T-helper 1 cell treated with Interleukin-12 subunit alpha and Interleukin-12 subunit beta and Interleukin-4 antibody, amounts not matched to agents 30 ng/mL and 1 ng/mL, for 36 hours (primary cell): ENCODE measurements at regions not wholly inside any gene's neighbourhood (a gene's known extent, or its start where the extent isn't known, plus 50 kb on each side); places are given as distances from the start of the nearest gene placed in this dataset.
"Not testable (repeated sequence)": the region's sequence is repeated elsewhere in the genome, so short reads cannot be mapped to it uniquely, and the experiment has no call there.

Source experiments
- intact Hi-C: fragments of 100-400 bp; cut with micrococcal nuclease; formaldehyde crosslinking; loops from one replicate; pipeline ENCODE4 v1.15.1; 2024

DNA sequence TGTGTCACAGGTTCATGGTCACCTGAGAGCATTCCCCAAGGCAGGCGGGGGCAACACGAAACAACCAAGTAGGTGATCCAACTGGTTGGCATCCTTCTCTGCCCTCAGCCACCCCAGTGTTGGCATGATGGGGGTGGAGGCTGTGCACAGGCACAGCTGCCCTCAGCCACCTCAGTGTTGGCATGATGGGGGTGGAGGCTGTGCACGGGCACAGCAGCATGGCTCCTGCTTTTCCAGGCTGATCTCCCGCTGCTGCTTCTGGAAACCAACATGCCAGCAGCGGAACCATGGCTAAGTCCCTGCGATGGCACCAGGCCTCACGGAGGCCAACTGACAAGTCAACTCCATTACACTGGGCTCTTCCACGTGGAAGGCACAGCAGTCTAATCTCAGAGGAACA lies 447.8 kb downstream of the PTPRU start:
- intact Hi-C loops: no loop called here

DNA sequence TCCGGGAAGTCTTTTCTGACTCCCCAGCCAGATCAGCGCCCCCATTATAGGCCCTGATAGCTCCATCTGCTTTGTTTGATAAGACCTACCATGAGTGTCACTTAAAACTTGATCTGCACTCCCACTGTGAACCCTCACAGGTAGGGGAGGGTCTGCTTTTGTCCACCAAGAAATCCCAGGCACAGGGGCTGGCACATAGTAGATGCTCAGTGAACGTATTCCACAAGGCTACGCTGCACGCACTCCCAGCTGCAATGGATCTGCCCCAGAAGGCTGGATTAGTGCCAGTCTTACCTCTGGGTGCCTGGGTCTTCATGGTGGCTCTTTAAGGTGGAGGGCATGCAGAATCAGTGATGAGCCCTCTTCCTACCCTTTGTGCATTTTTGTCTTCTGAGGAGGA lies 447.1 kb downstream of the PTPRU start:
- intact Hi-C loops: no loop called here

DNA sequence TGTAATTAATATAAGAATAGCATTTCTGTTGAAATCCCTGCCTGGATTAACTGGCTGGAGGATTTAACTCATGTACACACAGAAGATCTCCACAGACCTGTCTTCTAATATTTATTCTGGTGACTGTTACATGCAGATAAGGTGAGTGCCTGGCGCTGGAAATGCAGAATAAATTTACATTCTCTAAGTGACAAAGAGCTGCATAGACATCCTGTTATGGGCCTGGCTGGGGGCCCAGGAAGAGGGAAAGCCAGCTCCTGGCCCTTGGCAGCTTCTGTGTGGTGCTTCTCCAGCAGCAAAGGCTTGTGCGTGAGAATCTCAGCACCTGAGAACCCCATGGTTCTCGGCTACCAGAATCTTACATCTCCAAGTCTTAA lies 446.6 kb downstream of the PTPRU start:
- intact Hi-C loops: no loop called here

DNA sequence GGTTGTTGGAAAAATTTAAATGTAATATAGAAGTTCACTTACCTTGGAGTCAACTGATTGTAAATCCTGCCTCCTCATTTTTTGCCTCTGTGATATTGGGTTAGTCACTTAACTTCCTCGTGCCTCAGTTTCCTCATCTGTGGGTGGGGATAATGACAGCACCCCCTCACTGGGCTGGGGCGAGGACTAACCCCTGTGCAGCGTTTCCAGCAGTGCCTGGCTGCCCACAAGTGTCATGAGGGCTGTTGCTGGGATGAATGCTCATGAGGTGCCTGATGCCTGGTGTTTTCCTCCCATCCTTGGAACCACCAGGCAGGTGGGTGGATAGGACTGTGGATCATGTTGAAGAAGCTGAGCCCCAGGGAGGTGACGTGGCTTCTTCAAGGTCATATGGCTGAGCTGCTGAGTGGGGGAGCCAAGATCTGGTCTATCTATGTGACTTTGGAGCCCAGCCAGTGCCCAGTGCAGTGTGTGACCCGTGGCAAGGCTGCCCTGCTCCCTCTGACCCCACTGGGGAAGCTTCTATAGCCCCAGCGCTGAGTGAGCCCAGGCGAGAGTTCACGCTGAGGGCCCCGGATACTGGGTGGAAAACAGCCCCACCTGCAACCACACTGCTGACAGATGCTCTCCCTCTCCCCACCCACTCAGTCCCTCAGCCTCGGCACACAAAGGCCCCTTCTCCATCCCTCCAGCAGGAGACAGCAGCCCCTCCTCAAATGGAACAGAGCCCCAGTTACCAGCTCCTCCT lies 446.0 kb downstream of the PTPRU start:
- intact Hi-C loops: no loop called here

DNA sequence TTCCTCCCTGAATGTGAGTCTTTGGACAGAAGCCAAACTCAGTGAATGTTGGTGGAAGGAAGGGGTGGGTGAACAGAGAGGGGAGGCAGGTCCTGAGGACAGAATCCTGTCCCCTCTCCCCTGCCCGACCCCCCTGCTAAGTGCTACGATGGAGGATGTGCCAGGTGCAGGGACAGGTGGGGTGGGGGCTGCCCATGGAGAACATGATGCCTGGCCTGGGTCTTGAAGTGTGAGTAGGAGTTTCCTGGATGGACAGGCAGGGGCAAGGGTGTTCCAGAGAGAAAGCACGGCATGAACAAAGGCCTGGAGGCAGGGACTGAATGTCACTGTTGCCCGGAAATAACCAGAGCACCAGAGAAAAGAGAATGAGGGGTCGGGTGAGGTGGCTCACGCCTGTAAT lies 445.1 kb downstream of the PTPRU start:
- intact Hi-C loops: not testable (repeated sequence)

DNA sequence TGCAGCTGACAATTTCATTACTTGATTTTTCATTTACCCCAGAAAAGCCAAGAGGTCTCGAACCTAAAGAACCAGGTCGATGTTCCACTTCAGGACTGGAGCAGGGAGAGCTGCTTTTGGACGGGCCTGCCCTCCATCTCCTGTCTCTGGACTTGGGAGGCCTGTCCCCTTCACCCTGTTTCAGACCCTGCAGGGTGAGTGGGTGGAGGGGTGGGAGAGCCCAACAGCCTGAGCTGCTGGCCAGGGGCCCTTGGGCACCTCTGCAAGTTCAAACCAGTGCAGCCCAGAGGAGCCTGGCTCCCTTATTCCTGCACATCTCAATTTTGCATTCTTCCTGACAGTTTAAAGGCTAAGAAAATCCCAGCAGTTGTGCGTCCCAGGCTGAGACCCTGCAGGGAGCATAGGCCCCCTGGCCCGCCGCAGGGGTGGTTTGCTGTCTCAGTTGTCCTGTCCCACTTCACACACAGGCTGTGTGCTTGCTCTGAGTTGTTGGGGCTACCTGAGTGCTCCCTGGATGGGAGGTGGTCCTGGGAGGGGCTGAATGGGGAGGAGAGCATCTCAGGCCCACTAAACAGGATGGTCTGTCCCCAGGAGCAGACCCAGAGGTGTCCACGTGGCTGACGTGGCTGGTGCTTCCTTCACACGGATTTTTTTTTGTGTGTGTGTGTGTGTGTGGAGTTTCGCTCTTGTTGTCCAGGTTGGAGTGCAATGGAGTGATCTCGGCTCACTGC lies 443.7 kb downstream of the PTPRU start:
- intact Hi-C loops: no loop called here

DNA sequence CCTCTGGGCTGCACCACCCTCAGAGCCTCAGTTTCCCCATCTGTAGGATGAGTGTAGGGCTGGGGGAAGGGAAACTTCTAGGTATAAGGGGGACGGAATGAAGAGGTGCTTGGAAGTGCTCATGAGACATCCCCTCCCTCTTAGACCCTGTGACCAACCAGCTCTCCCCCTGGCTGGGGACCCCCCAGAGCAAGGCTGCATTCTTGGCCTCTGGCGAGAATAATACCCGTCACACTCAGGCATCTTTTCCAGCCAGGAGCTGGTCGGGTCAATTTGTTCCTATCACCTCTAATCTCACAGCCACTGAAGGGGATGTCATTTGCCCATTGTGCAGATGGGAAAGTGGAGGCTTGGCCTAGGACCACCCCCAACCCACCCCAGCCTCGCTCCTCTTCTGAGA lies 443.0 kb downstream of the PTPRU start:
- intact Hi-C loops: no loop called here

DNA sequence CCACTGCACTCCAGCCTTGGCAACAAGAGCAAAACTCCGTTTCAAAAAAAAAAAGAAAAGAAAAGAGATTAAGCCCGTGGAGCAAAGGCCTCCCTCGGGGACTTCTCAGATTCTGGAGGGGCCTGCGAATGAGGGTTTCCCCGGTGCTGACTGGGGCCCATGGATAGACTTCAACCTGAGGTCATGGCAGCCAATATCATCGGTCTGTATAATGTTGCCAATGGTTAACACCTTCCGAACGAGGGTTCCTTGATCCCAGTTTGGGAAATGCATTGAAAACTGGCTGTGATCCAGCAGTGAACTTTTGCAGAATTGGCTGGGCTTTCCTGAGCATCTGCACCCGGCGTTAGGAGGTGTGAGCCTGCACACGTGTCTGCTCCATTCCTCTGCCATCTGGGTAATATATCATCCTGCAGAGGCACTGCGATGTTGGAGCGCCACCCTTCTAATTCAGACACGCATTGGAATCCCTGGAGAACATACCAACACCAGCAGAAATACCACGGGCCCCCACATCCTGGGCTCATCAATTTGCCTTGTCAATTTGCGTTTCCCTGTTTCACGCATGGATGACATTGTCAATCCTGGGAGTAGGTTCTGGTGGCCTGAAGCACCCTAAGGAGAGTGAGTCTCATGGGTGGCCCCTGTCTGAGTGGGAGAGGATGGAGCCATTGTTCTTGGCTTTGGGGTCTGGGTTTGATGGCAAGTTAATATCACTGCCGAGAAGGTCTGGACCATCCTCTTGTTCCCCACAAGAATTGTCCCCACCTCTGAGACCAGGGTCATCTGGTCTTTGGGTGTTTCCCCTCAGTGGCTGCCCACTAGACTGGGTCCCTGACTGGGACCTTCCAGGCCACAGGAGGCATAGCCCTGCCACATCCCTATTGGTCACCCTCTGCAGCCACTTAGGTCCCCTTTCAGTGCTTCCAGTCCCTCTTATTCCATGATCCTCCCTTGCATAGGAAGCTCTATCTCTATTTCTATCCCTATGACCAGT lies 441.0 kb downstream of the PTPRU start:
- intact Hi-C loops: no loop called here

DNA sequence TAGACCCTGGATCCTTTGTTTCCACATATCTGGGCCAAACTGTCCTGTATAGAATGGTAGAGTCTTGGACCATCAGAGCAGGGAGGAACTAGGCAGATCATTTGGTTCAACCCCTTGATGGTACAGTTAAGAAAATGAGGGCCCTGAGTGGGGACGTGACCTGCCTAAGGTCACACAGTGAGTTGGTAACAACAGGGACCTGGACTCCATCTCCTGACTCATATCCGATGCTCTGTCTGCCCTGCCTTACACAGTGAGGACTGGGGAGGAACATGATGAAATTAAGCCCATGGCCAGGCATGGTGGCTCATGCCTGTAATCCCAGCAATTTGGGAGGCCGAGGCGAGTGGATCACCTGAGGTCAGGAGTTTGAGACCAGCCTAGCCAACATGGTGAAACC lies 440.2 kb downstream of the PTPRU start:
- intact Hi-C loops: no loop called here

DNA sequence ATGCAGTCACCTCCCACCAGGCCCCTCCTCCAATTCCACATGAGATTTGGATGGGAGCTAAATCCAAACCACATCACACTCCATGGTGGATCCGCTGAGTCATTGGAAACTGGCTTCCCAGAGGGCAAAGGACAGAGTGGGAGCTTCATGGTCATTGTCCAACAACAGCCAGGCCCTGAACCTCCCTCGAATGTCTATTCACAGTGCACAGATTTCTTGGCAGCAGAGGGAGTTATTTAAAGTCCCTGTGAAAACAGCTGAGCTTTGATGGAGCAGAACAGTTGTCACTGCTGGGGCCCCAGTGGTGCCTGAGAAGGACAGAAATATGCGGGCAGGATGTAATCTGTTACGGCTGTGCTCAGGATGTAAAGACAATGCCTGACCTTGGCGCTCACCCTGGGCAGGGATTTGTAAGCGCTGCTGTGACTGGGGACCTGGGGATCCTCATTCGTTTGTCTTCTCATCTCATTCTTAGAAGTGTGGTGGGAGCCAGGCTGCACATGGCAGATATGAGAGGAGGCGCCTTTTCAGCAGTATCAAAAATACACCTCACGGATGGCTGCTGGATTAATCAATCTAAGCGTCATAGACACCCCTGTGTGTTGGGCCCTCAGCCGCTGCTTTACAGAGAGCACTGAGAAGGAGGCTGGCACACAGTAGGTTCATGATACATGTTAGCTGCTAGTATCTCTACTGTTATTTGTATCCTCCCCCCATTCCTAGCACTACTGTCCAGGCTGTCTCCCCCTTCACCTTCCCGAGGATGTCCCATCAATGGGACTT lies 439.4 kb downstream of the PTPRU start:
- intact Hi-C loops: no loop called here

DNA sequence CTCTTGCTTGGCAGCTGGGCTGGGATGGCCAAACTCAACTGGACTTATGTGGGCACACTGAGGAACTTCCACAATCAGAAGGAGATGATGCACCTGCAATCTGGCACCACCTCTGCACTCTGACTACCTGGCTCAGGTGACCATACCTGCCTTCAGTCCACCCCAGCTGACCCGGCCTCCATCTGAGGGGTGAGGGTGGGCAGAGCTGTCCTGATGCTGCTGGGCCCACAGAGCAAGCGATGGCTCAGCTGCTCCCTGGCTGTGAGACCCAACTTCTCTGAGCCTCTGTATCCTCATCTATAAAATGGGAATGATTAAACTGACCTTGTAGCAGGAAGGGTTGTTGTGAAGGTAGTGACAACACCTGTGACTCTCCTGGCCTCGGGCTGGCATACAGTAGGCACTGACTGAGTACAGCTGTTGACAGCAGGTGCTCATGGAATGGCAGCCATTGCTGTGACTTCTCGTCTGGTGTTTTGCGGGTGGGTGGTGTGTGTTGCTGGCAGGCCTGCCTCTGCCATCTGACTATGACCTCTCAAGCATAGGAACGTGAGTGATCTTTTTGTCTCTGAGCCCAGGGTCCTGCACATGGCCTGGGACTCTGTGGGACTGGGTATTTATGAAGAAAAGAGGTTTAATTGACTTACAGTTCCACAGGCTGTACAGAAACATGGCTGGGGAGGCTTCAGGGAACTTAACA lies 438.5 kb downstream of the PTPRU start:
- intact Hi-C loops: no loop called here

DNA sequence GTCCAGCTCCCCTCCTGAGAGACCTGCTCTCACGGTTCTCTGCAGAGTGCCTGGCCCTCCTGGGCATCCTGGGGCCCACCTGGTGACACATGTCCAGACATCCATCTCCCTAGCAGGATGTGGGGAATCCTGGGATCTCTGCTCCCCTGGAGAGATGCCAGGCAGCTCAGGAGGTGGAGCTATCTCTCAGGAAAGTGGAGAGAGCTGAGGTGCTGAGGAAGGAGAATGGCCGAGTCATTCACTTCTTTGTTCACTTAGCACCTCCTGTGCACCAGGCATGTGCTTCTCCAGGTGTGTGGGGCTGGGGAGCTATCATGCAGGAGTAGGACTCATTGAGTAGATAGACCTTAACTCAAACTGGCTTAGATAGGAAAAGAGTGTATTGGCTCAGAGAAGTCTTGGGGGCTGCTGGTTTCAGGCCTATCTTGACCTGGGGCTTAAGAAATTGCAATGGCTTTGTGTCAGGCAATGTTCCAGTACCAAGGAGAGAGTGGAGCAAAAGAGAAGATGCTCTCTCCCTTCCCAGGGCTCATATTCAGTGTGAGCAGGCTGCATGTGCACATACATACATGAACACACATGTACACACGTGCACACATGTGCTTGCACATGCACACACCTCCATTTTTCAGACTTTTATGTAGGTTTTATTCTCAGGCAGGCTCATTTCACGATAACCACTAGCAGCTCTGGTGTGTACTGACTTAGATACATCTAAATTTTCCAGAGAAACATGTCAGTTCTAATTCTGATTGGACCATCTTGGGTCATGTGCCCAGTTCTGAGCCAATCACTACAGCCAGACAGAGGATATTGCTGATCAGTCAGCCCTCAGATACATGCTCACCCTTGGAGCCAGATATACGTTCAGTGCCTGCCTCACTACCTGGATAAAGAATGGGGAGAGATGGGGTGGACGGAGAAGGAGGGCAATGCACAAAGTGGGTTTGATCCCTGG lies 437.6 kb downstream of the PTPRU start:
- intact Hi-C loops: no loop called here

DNA sequence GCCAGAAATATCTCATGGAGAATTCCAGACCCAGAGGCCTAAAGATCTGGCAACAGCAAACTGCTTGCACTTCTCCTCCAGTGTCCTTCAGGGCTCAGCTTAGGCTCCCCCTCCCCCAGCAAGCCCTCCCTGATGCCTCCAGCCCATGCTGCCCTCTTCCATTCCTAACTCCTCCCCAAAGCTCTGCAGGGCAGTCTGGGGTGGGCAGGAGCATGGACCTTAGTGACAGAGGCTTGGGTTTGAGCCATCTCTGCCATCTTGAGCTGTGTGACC lies 436.8 kb downstream of the PTPRU start:
- intact Hi-C loops: no loop called here

DNA sequence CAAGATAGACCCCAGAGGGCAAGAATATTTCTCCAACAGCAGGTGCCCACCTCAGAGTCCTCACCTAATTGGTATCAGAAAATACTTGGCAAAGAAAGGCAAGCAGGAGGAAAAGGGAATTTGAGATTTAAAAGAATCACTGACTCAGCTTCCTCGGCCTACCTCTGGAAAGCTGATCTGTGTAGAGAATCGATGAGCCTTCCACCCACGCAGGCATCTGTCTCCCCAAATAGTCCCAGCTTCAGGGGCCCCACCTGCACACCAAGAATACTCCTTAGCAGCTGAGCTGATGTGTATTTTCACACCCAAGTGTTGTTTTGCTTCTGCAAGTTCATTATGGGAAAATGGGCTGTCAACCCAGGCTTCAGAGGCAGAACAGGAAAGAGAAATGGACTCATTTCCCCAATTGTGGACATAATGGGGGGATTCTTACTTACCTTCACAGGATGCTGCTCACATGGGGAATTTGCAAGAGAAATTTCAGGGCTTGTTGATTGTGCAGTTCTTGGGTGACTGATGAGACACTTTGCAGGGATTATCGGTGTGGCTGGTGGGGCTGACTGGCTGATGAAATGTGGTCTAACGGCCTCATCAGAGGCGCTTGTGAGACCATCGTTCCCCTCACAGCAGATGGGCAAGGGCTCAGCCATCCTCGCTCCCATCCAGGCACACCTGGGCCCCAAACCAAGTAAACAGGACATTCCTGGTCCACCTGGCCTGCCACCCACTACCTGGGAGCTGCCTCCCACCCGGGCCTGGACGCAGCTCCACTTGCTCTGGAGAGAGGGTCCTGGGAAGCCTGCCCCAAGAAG lies 436.3 kb downstream of the PTPRU start:
- intact Hi-C loops: no loop called here

DNA sequence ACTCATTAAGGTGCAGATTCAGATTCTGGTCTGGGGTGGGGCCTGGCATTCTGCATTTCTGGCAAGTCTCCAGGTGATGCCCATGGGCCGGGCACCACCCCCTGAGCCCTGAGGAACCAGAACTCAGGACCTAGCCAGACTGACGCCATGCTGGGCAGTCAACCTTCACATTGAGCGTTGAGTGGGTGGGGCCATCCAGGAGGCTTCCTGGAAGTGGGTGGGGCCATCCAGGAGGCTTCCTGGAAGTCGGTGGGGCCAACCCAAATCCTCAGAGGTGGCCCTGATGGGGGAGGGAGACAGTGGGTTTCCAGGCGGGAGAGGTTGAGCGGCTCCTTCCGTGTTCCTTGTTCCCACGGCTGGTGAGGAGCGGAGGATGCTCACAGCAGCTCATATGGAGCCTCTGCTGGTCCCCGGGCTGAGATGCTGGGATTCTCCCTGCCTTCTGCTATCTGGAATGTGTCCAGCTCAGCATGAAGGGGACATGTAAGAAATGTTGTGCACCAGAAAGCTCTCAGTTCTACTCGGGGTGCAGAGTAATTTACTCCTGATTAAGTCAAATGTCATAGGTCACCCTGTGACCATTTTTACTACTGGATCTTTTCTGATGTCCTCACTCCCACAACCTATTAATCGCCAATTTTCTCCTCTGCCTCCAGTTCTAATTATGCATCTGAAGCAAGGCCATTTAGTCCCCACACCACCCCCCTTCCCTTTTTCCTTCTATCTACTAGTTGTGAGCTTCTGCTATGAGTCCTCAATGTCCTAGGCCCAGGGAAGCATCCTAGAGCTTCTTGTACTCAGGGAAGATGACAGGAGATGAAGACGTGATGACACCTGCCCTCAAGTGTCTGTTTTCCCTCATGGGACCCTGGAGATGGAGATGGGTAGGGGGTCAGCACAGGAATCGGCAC lies 435.4 kb downstream of the PTPRU start:
- intact Hi-C loops: no loop called here

DNA sequence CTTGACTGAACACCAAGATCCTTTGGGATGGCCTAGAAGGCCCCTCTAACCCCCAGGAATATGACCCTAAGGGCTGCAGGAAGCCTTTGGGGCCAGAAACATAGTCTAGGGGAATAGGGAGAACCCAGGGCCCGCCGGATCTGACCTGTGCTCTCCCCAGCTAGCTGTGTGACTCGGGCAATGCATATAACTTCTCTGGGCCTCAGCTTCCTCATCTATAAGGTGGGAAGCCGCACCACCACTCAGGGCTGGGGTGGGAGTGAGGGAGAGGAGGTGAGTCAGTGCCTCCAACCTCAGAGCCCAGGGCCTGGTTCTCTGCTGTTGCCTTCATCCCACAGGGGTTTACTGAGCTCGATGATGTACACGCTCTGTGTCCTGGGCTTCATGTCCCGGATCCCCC lies 434.4 kb downstream of the PTPRU start:
- intact Hi-C loops: no loop called here

DNA sequence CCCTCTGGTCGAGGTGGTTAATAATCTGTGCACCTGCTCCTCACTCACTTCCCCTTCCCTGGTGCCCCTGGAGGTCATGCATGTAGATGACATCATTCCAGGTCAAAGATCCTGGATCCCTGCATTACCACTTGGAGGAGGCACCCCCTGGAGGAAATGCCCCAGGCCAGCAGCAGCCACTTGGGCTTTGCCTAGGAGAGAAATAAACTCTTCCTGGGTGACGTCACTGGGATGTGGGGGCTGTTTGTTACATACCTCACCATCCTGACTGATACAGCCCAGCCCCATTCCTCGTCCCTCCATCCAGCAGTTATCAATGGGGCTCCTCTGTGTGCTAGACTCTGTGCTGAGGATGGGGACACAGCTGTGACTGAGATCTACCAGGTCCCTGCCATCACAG lies 433.6 kb downstream of the PTPRU start:
- intact Hi-C loops: no loop called here
